K562 (cell line): ENCODE measurements at regions not wholly inside any gene's neighbourhood (a gene's known extent, or its start where the extent isn't known, plus 50 kb on each side); places are given as distances from the start of the nearest gene placed in this dataset.

ENCODE experiments used
- BRD4 ChIP-seq: fragments of 200-600 bp; sonication (generic); IDR thresholded peaks from 2 replicates; pipeline ENCODE4 v1.6.1; 2017; ENCODE audit warnings: inconsistent platforms
- C11orf30 ChIP-seq: fragments of 450-650 bp; IDR thresholded peaks from 2 replicates; pipeline ENCODE4 v1.6.1; 2016; ENCODE audit warnings: low read depth, mild to moderate bottlenecking
- CBFA2T3 ChIP-seq: fragments of 450-650 bp; IDR thresholded peaks from 2 replicates; pipeline ENCODE4 v1.6.1; 2017
- CBX8 ChIP-seq: fragments of 200-600 bp; sonication (generic); IDR thresholded peaks from 2 replicates; pipeline ENCODE4 v1.6.1; 2012; ENCODE audit warnings: borderline replicate concordance, mixed run types, low read depth, mild to moderate bottlenecking, moderate library complexity, mixed read lengths, low read length, control low read depth, inconsistent platforms; ENCODE audit not compliant: poor library complexity, severe bottlenecking; ENCODE audit errors: extremely low read depth
- CCAR2 ChIP-seq: fragments of 200-400 bp; formaldehyde crosslinking; IDR thresholded peaks from 2 replicates; pipeline ENCODE4 v1.6.1; 2017; ENCODE audit warnings: mild to moderate bottlenecking, low read depth, low read length
- GABPB1 ChIP-seq: sonication (generic); formaldehyde crosslinking; IDR thresholded peaks from 2 replicates; pipeline ENCODE4 v1.8.0; 2022; ENCODE audit warnings: mild to moderate bottlenecking, missing genetic modification reagents
- MAFF ChIP-seq: IDR thresholded peaks from 2 replicates; pipeline ENCODE4 v1.6.1; 2012; ENCODE audit warnings: low read length, improper control_type of control experiment
- MAFG ChIP-seq: fragments of 450-650 bp; conservative IDR thresholded peaks from 2 replicates; pipeline ENCODE4 v1.6.1; 2016; ENCODE audit warnings: missing genetic modification characterization, missing compliant biosample characterization
- MAFK ChIP-seq: IDR thresholded peaks from 2 replicates; pipeline ENCODE4 v1.6.1; 2011; ENCODE audit warnings: low read length, improper control_type of control experiment
- MAZ ChIP-seq, 2 experiments: fragments of 450-650 bp in 1 of 2; sonication (generic) in 1 of 2; formaldehyde crosslinking; IDR thresholded peaks in 1 of 2; conservative IDR thresholded peaks in 1 of 2; 2 replicates each; pipeline versions ENCODE4 v1.4.0 to v1.5.0; 2020; ENCODE audit warnings: mild to moderate bottlenecking in 1 of 2, missing genetic modification reagents in 1 of 2
- MLLT1 ChIP-seq, 2 experiments: fragments of 450-650 bp; IDR thresholded peaks; 2 replicates each; pipeline ENCODE4 v1.6.1; 2016
- NFE2 ChIP-seq: IDR thresholded peaks from 2 replicates; pipeline ENCODE4 v1.6.1; 2014; ENCODE audit warnings: antibody characterized with exemption, low read depth
- NFE2L1 ChIP-seq: fragments of 450-650 bp; IDR thresholded peaks from 2 replicates; pipeline ENCODE4 v1.6.1; 2016; ENCODE audit warnings: missing genetic modification characterization, low read depth, mild to moderate bottlenecking, missing compliant biosample characterization, moderate library complexity, borderline replicate concordance
- PRPF4 ChIP-seq: fragments of 200-400 bp; formaldehyde crosslinking; IDR thresholded peaks from one replicate; pipeline ENCODE4 v1.6.1; 2017; ENCODE audit warnings: low read length, low read depth, mild to moderate bottlenecking; ENCODE audit not compliant: insufficient read depth, poor library complexity, severe bottlenecking
- SRSF1 ChIP-seq: fragments of 200-400 bp; formaldehyde crosslinking; IDR thresholded peaks from 2 replicates; pipeline ENCODE4 v1.6.1; 2017; ENCODE audit warnings: mild to moderate bottlenecking, low read depth, low read length, moderate library complexity
- ZBTB17 ChIP-seq: fragments of 450-650 bp; formaldehyde crosslinking; IDR thresholded peaks from 2 replicates; pipeline ENCODE4 v1.4.0; 2020; ENCODE audit warnings: mild to moderate bottlenecking
- ZBTB33 ChIP-seq: sonication (generic); formaldehyde crosslinking; IDR thresholded peaks from 2 replicates; pipeline ENCODE4 v1.8.1; 2023; ENCODE audit warnings: mild to moderate bottlenecking, missing genetic modification reagents
- ZBTB49 ChIP-seq: sonication (generic); formaldehyde crosslinking; IDR thresholded peaks from 2 replicates; pipeline ENCODE4 v1.8.0; 2022; ENCODE audit warnings: missing genetic modification reagents, mild to moderate bottlenecking, borderline replicate concordance
- TF ChIP-seq, protein P1 (sequence below): fragments of 250-450 bp; sonication (Bioruptor Pico); IDR thresholded peaks from 2 replicates; pipeline ENCODE4 v1.8.0; 2022; ENCODE audit warnings: inconsistent platforms
- TF ChIP-seq, protein P2 (sequence below): fragments of 450-650 bp; IDR thresholded peaks from 2 replicates; pipeline ENCODE4 v1.6.1; 2016; ENCODE audit warnings: borderline replicate concordance

DNA sequence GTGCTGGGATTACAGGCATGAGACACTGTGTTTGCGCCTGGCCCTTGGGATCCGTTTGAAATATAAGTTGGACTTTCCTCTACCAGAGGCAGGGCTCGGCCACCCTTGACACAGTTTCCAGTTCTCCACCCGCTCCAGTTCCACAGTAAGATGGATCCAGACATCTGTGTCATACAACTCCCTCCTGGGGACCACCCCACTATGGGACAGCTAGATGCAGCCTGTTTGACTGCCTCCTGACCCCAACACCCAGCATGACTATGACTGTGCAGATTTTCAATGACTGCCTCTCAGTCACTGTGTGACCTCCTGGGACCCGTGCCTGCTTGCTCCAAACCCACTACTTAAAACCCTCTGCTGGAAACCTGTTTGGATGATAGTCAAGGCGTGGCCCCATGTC, 166.7 kb downstream of the IRF8 start (continued):
- no peak for TF ChIP-seq CBX8
- no peak for TF ChIP-seq ZBTB49 (CRISPR knock-in tag)
- TF ChIP-seq, protein P1, sequence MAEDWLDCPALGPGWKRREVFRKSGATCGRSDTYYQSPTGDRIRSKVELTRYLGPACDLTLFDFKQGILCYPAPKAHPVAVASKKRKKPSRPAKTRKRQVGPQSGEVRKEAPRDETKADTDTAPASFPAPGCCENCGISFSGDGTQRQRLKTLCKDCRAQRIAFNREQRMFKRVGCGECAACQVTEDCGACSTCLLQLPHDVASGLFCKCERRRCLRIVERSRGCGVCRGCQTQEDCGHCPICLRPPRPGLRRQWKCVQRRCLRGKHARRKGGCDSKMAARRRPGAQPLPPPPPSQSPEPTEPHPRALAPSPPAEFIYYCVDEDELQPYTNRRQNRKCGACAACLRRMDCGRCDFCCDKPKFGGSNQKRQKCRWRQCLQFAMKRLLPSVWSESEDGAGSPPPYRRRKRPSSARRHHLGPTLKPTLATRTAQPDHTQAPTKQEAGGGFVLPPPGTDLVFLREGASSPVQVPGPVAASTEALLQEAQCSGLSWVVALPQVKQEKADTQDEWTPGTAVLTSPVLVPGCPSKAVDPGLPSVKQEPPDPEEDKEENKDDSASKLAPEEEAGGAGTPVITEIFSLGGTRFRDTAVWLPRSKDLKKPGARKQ (CRISPR knock-in tag) = no peak
- 0 out of 2 replicates have a peak, but pooled peaks have one; percentile 10 for TF ChIP-seq CBFA2T3
- TF ChIP-seq ZBTB17 (CRISPR knock-in tag) = no peak
- peak; percentile 44; the same call in 1 of the 2 replicates for TF ChIP-seq MAFK
- no peak for TF ChIP-seq GABPB1 (CRISPR knock-in tag)
- TF ChIP-seq BRD4 = no peak
- TF ChIP-seq CCAR2 = no peak
- TF ChIP-seq ZBTB33 (CRISPR knock-in tag) = no peak
- TF ChIP-seq MAZ (CRISPR knock-in tag; conservative IDR thresholded peaks at IDR 0.05 in 1 of 2, IDR thresholded peaks at IDR 0.05 in 1 of 2) = no peak
- peak; percentile 69 for TF ChIP-seq MAFF
- TF ChIP-seq PRPF4 = no peak
- TF ChIP-seq MAFG (tag) = peak; percentile 94
- TF ChIP-seq NFE2L1 (tag) = peak; percentile 85
- TF ChIP-seq MLLT1 (IDR thresholded peaks at IDR 0.05) = no peak
- TF ChIP-seq SRSF1 = no peak
- peak; percentile 79 for TF ChIP-seq C11orf30
- TF ChIP-seq NFE2 = peak; percentile 87
- TF ChIP-seq, protein P2, sequence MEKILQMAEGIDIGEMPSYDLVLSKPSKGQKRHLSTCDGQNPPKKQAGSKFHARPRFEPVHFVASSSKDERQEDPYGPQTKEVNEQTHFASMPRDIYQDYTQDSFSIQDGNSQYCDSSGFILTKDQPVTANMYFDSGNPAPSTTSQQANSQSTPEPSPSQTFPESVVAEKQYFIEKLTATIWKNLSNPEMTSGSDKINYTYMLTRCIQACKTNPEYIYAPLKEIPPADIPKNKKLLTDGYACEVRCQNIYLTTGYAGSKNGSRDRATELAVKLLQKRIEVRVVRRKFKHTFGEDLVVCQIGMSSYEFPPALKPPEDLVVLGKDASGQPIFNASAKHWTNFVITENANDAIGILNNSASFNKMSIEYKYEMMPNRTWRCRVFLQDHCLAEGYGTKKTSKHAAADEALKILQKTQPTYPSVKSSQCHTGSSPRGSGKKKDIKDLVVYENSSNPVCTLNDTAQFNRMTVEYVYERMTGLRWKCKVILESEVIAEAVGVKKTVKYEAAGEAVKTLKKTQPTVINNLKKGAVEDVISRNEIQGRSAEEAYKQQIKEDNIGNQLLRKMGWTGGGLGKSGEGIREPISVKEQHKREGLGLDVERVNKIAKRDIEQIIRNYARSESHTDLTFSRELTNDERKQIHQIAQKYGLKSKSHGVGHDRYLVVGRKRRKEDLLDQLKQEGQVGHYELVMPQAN = no peak
